ENCODE measurements at regions not wholly inside any gene's neighbourhood (a gene's known extent, or its start where the extent isn't known, plus 50 kb on each side); places are given as distances from the start of the nearest gene placed in this dataset.

GRCh38 chr10:2890093-2890492, 177.3 kb upstream of the PFKP start:
- no peak for ATAC-seq
- peaks cover 3% of the 10 kb centered on the region for H3K27me3 ChIP-seq
- TF ChIP-seq, protein P1, sequence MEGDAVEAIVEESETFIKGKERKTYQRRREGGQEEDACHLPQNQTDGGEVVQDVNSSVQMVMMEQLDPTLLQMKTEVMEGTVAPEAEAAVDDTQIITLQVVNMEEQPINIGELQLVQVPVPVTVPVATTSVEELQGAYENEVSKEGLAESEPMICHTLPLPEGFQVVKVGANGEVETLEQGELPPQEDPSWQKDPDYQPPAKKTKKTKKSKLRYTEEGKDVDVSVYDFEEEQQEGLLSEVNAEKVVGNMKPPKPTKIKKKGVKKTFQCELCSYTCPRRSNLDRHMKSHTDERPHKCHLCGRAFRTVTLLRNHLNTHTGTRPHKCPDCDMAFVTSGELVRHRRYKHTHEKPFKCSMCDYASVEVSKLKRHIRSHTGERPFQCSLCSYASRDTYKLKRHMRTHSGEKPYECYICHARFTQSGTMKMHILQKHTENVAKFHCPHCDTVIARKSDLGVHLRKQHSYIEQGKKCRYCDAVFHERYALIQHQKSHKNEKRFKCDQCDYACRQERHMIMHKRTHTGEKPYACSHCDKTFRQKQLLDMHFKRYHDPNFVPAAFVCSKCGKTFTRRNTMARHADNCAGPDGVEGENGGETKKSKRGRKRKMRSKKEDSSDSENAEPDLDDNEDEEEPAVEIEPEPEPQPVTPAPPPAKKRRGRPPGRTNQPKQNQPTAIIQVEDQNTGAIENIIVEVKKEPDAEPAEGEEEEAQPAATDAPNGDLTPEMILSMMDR (IDR thresholded peaks at IDR 0.05) = no peak
- no peak for TF ChIP-seq POLR2A (IDR thresholded peaks at IDR 0.05)
- no peak for TF ChIP-seq EP300 (IDR thresholded peaks at IDR 0.05)
- no peak for TF ChIP-seq POLR2AphosphoS5 (IDR thresholded peaks at IDR 0.05)
- no peaks in the 10 kb centered on the region for H3K36me3 ChIP-seq
- no peaks in the 10 kb centered on the region for H3K4me1 ChIP-seq
- no CpG with 5 or more reads among the region's 23 CpGs for WGBS, 2 donors (ENCODE audit: low coverage in 1 of 2)
- no peaks in the 10 kb centered on the region for H3K9me3 ChIP-seq
- no peak overlapping the region for H3K27ac ChIP-seq
- H3K4me3 ChIP-seq = no peak overlapping the region

- no peaks in the 10 kb centered on the region for H3K36me3 ChIP-seq
- peaks cover 3% of the 10 kb centered on the region for H3K27me3 ChIP-seq
- TF ChIP-seq POLR2AphosphoS5 (IDR thresholded peaks at IDR 0.05) (no peak), POLR2A (IDR thresholded peaks at IDR 0.05) (no peak), EP300 (IDR thresholded peaks at IDR 0.05) (no peak)
- TF ChIP-seq, protein P1 (IDR thresholded peaks at IDR 0.05) = no peak
- no peaks in the 10 kb centered on the region for H3K9me3 ChIP-seq
- 89 to 94% methylated on average over 12 to 14 of the region's 14 CpGs for WGBS, 2 donors (ENCODE audit: low coverage in 1 of 2)
- no peak overlapping the region for H3K4me3 ChIP-seq
- no peak overlapping the region for H3K27ac ChIP-seq
- H3K4me1 ChIP-seq = no peaks in the 10 kb centered on the region
- no peak for ATAC-seq
These were observed 178.8 kb upstream of the PFKP start for GRCh38 chr10:2888403-2889004.

DNA sequence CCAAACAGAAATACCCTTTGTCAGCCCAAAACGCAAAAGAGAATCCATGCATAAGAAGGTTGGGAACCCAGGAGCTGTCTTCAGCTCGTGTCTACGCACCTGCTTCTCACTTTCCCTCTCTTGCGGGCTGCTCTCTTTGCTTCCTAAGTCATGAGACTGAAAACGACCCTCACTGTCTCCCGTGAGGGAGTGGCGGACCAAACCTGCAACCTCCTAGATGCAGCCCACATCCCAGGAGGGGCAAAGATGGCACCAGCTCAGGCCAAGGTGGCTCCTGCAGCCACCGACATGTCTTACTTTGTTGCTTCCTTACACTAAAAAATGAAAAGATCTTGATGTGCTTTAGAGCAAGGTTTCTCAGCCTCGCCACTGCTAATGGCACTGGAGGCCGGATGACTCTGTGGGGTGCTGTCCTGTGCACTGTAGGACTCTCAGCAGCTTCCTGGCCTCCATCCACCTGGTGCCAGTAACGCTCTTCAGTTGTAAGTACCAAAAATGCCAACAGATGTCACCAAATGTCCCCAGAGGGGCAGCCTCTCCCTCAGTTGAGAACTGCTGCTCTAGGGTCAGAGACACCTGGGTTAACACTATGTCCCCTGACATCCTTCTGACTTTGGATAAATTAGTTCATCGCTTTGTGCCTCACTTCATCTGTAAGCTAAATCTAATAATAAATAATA, 179.8 kb upstream of the PFKP start:
- H3K36me3 ChIP-seq = no peaks in the 10 kb centered on the region
- H3K27ac ChIP-seq = no peak overlapping the region
- H3K4me3 ChIP-seq = no peak overlapping the region
- no peaks in the 10 kb centered on the region for H3K4me1 ChIP-seq
- peaks cover 3% of the 10 kb centered on the region for H3K27me3 ChIP-seq
- no peaks in the 10 kb centered on the region for H3K9me3 ChIP-seq
- TF ChIP-seq, protein P1 (IDR thresholded peaks at IDR 0.05) = no peak
- no peak for TF ChIP-seq POLR2AphosphoS5 (IDR thresholded peaks at IDR 0.05)
- no peak for TF ChIP-seq POLR2A (IDR thresholded peaks at IDR 0.05)
- TF ChIP-seq EP300 (IDR thresholded peaks at IDR 0.05) = no peak
- ATAC-seq = no peak
- WGBS, 2 donors (ENCODE audit: low coverage in 1 of 2) = 89 to 100% methylated on average over 3 to 11 of the region's 12 CpGs

- no peak for ATAC-seq
- H3K9me3 ChIP-seq = no peaks in the 10 kb centered on the region
- 68% methylated on average over 10 of the region's 12 CpGs; no CpG with 5 or more reads in 1 of the 2 donors for WGBS, 2 donors (ENCODE audit: low coverage in 1 of 2)
These were observed 180.7 kb upstream of the PFKP start for GRCh38 chr10:2886662-2887061.

More at GRCh38 chr10:2886662-2887061, 180.7 kb upstream of the PFKP start:
- Histone ChIP-seq H3K27ac (no peak overlapping the region), H3K4me1 (no peaks in the 10 kb centered on the region), H3K4me3 (no peak overlapping the region), H3K27me3 (peaks cover 3% of the 10 kb centered on the region), H3K36me3 (no peaks in the 10 kb centered on the region)
- TF ChIP-seq POLR2AphosphoS5 (IDR thresholded peaks at IDR 0.05) (no peak), POLR2A (IDR thresholded peaks at IDR 0.05) (no peak), EP300 (IDR thresholded peaks at IDR 0.05) (no peak)
- TF ChIP-seq, protein P1 (IDR thresholded peaks at IDR 0.05) = no peak
